Ishikawa (cell line): ENCODE measurements at regions not wholly inside any gene's neighbourhood (a gene's known extent, or its start where the extent isn't known, plus 50 kb on each side); places are given as distances from the start of the nearest gene placed in this dataset.

Experiments
- CEBPB ChIP-seq: IDR thresholded peaks from 2 replicates; pipeline ENCODE4 v1.6.1; 2012
- CREB1 ChIP-seq: IDR thresholded peaks from 2 replicates; pipeline ENCODE4 v1.6.1; 2012; ENCODE audit warnings: low read depth
- EGR1 ChIP-seq: IDR thresholded peaks from 2 replicates; pipeline ENCODE4 v1.6.1; 2012
- EP300 ChIP-seq: IDR thresholded peaks from 2 replicates; pipeline ENCODE4 v1.6.1; 2012; ENCODE audit warnings: borderline replicate concordance
- FOXM1 ChIP-seq: IDR thresholded peaks from 2 replicates; pipeline ENCODE4 v1.6.1; 2012; ENCODE audit warnings: low read depth, borderline replicate concordance
- MAX ChIP-seq: IDR thresholded peaks from 2 replicates; pipeline ENCODE4 v1.6.1; 2012
- NFIC ChIP-seq: IDR thresholded peaks from 2 replicates; pipeline ENCODE4 v1.6.1; 2012
- RAD21 ChIP-seq: IDR thresholded peaks from 2 replicates; pipeline ENCODE4 v1.6.1; 2012; ENCODE audit warnings: low read depth
- REST ChIP-seq: IDR thresholded peaks from 2 replicates; pipeline ENCODE4 v1.6.1; 2012; ENCODE audit warnings: low read depth, mild to moderate bottlenecking
- TAF1 ChIP-seq: IDR thresholded peaks from 2 replicates; pipeline ENCODE4 v1.6.1; 2012; ENCODE audit warnings: low read depth, mild to moderate bottlenecking
- TCF12 ChIP-seq: IDR thresholded peaks from 2 replicates; pipeline ENCODE4 v1.6.1; 2012; ENCODE audit warnings: low read depth
- TEAD4 ChIP-seq: IDR thresholded peaks from 2 replicates; pipeline ENCODE4 v1.6.1; 2012
- USF1 ChIP-seq: IDR thresholded peaks from 2 replicates; pipeline ENCODE4 v1.6.1; 2012
- YY1 ChIP-seq: IDR thresholded peaks from 2 replicates; pipeline ENCODE4 v1.6.1; 2012; ENCODE audit warnings: low read depth
- ZBTB7A ChIP-seq: IDR thresholded peaks from 2 replicates; pipeline ENCODE4 v1.6.1; 2012; ENCODE audit warnings: low read depth

- TF ChIP-seq EP300, result no peak
- no peak for TF ChIP-seq USF1
- no peak for TF ChIP-seq TCF12
- no peak for TF ChIP-seq ZBTB7A
- no peak for TF ChIP-seq CREB1
- TF ChIP-seq MAX, result no peak
- TF ChIP-seq REST, result no peak
- no peak for TF ChIP-seq NFIC
- no peak for TF ChIP-seq EGR1
Measured at GRCh38 chr13:33957497-33957905, 139.6 kb downstream of the RFC3 start.

GRCh38 chr13:33958964-33959363 lies 141.0 kb downstream of the RFC3 start:
- TF ChIP-seq ZBTB7A (no peak), FOXM1 (no peak), CEBPB (no peak), USF1 (no peak), REST (no peak), NFIC (no peak)

- TF ChIP-seq ZBTB7A (no peak), RAD21 (no peak), REST (no peak), CEBPB (no peak), EGR1 (no peak), TAF1 (no peak)
Measured at GRCh38 chr13:33963134-33963533, 145.2 kb downstream of the RFC3 start.

GRCh38 chr13:33963895-33964294 lies 145.9 kb downstream of the RFC3 start:
- TF ChIP-seq ZBTB7A (no peak), EP300 (no peak), TEAD4 (no peak), NFIC (no peak), TAF1 (no peak), MAX (no peak), USF1 (no peak), CREB1 (no peak), TCF12 (no peak), YY1 (no peak), CEBPB (no peak), RAD21 (no peak), REST (no peak), EGR1 (no peak), FOXM1 (no peak)
